NCI-H524 (cell line): ENCODE measurements at regions not wholly inside any gene's neighbourhood (a gene's known extent, or its start where the extent isn't known, plus 50 kb on each side); places are given as distances from the start of the nearest gene placed in this dataset.
"Not testable (repeated sequence)": the region's sequence is repeated elsewhere in the genome, so short reads cannot be mapped to it uniquely, and the experiment has no call there.

Experiments used
- DNase-seq, 2 experiments: peaks; one replicate each; lab custom pipeline; 2025; lab: John Stamatoyannopoulos, UW

- peak in 1 of 2 experiments; percentile 32 for DNase-seq
Measured at GRCh38 chr1:222240536-222241181, 307.2 kb downstream of the HHIPL2 start.

GRCh38 chr1:222239130-222239529 is 308.8 kb downstream of the HHIPL2 start:
- DNase-seq, result no peak

GRCh38 chr1:222234351-222234750 is 313.6 kb downstream of the HHIPL2 start:
- DNase-seq, result no peak

- no peak for DNase-seq
Measured at GRCh38 chr1:222233444-222234158, 314.3 kb downstream of the HHIPL2 start.

GRCh38 chr1:222232842-222233241 is 315.1 kb downstream of the HHIPL2 start:
- no peak for DNase-seq

GRCh38 chr1:222229672-222230312 is 318.1 kb downstream of the HHIPL2 start:
- peak; percentile 25 to 76 for DNase-seq

- DNase-seq, result no peak
Measured at GRCh38 chr1:222225316-222225691, 322.6 kb downstream of the HHIPL2 start.

DNA sequence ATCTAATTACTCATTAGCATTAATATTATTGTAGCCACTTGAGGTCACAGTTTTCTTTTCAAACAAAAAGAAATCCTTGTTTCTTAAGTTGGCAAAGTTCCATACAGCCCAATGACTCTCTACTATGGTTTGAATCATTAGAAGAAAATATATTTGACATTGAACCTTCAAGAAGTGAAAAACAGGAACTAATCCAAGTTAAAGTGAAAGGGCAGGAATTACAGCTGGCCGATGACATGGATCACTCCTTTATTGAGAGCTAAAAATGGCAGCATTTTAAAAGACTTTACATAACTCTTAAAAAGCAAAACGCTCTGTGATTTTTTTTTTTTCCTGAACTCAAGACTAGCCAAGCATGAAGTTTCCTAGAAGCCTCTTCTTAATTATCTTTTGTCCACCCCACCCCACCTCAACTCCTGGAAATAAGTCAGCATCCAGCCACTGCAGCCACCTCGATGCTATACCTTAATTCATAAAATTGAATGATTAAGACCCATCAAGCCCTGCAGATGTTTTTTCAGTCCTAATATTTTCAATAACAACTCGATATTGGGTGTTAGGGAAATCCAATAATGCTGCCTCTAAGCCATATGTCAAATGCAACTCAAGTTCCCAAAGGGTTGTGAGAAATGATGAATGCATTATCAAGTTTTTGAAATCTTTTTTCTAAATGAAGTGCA is 323.1 kb downstream of the HHIPL2 start:
- no peak for DNase-seq

- DNase-seq, result no peak
Measured at GRCh38 chr1:222224156-222224555, 323.7 kb downstream of the HHIPL2 start.

DNA sequence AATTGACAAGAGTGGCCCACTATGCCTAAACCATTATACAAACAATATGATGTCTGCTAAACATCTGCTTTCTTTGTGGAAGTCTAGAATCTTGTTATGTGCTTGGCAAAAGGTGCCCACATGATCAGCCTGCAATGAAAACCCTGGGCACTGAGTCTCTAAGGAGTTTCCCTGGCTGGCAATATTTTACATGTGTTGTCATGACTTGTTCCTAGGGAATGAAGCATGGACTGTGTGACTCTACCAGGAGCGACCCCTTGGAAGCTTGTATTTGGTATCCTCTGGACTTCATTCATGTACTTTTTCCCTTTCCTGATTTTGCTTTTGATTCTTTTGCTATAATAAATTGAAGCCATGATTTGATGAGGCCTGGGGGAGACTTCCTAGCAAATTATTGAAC is 324.9 kb downstream of the HHIPL2 start:
- no peak for DNase-seq

DNA sequence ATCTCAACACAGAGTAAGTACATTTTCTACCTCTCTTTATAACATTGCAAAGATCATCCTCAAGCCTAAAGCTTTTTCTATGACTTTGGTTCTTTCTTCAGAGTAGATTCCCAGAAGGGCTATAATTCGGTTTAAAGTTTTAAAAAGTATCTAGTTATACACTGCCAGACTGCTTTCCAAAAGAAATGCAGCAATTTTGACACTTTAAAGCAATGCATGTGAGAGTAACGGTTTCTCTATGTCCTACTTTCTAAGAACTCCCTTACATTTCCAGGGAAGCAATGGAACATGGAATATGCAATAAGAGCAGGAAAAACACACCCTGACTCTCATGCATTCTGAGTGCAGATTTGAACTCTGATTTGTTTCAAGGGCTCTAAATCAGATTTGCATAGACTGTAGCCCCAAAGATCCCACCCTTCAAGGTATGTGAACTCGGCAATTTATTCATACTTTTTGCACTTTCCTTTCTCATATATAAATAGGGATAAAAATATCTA is 331.6 kb downstream of the HHIPL2 start:
- DNase-seq, result no peak

DNA sequence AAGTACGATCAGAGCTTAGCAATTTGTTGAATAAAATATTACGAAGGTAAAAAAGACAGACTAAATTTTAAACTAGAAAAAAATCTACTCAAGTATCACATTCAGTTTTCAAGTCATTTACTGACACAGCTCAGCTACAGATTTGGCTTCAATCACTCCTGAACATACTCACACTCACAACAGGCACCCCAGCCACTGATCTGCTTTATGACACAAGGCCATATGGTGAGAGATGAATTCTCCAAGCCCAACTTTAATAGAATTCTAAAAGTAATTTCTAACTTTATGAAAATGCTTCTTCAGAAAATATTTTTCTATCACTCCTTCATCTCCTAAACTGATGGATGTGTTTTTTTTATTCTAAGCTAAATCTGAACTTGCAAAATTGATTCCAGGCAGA is 337.1 kb downstream of the HHIPL2 start:
- no peak for DNase-seq

- DNase-seq, result no peak
Measured at GRCh38 chr1:222204475-222204874, 343.4 kb downstream of the HHIPL2 start.

DNA sequence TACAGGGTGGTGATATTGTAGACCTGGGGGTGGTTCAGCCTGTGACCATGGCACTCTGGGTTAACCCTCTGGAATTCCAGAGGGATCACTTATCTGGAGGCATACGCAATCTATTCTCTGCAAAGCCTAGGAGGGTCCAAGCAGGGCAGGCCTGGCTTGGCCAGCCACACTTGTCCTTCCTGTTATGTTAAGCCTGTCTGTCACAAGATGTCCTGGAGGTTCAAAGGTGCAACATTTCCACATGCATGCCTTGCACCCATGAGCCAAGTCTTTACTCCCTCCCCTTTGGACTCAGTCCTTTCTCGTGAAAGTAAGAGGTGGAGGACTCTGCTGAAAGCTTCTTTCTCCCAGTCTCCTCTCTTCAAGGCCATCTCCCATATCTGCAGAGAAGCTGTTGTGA is 345.1 kb downstream of the HHIPL2 start:
- DNase-seq, result no peak

DNA sequence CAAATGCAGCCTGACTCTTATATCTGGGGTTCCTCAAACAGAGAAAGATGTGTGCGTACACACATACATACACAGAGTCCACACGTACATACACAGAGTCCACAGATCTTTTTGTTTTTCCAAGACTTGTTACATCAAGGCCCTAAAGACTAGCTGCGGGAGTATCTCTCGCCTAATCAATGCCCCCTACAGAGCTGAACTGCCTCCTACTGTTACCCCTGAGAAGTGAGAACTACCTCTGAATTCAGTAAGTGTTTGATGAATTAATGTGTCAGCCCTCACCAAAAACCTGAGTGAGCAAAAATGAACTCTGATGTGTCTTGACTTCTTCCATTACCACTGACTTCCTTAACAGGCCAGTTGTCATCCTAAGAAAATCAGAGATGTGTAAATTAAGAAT is 351.2 kb downstream of the HHIPL2 start:
- no peak for DNase-seq

DNA sequence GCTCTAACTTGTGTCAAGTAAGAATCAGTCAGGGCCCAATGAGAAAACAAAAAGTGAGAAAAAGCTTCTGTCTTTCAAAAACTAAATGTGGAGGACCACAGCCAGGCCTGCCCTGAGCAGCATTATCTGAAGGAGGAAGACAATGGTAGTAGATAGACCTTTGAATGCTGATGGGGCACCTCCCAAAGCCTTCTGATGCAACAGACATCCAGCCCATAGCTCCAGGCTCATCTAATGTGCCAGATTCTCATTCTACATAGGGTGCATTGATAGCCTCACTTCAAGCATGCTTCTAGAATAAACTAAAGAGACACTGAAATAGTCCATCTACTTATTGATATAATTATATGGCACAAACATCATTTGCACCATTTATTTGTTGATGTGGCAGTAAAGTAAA is 351.6 kb downstream of the HHIPL2 start:
- DNase-seq, result no peak

DNA sequence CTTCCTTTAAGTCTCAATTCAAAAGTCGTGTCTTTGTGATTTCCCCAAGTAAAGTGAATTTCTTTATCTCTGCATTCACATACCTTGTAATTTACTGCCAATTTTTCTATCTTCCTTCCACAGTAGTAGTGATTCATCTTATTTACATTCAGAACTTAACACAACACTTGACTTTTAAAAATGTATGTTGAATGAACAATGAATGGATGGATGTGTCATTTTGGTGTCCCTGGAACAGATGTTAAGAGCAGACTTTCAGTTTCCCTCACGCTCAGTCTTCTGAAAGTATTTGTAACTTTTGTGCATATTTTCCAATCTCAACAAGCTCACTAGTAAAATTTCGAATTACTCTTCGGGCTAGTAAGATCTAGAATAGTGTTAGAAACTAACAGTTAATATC is 352.0 kb downstream of the HHIPL2 start:
- no peak for DNase-seq

GRCh38 chr1:222189218-222189617 is 358.7 kb downstream of the HHIPL2 start:
- DNase-seq, result no peak

DNA sequence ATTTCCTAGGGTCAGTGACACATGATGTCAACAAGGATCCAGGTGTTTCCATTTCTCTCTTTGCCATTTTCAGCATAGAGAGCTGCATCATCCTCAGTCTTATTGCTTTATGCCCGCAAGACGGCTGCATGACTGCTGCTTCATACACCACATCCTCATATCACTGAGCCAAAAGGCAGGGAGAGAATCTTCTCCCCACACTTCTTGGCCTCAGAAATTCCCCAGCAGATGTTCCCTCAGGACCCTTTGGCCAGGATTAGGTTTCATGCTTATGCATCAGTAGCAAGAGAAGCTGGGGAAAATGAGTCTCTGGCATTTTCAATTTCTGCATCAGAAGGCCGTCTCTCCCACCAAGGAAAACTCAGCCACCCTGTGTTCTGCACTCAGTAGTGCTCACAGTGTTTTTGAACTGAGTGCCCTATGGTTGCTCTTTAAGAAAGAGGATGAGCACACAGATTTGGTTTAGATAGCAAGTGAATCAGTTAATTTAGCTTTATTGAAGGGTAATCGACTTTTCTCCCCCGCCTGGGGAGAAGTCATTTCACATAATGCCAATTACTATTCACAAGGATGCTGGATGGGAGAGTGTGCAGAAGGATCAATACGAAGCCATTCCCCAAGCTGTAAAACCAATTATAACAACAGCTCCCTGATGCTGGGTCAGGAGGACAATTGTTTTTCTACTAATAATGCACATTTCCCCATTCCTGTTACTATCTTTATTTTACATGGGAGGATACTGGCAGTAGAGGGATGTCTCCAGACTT is 360.2 kb downstream of the HHIPL2 start:
- no peak for DNase-seq

DNA sequence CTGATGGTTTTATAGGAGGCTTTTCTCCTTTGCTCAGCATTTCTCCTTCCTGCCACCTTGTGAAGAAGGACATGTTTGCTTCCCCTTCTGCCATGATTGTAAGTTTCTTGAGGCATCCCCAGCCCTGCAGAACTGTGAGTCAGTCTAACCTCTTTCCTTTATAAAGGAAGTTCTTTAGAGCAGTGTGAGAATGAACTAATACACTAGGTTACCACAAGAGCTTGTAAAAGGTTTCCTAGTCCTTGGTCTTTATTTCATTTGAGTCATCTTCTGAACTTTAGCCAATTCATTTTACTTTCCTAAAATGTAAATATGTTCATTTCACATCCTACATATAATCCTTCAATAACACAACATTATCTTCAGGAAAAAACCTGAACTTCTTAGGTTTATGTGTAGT is 365.3 kb downstream of the HHIPL2 start:
- no peak for DNase-seq

- DNase-seq, result no peak
Measured at GRCh38 chr1:222181191-222181590, 366.7 kb downstream of the HHIPL2 start.

GRCh38 chr1:222177496-222177895 is 370.4 kb downstream of the HHIPL2 start:
- DNase-seq, result not testable (repeated sequence)
